ENCODE measurements at regions not wholly inside any gene's neighbourhood (a gene's known extent, or its start where the extent isn't known, plus 50 kb on each side); places are given as distances from the start of the nearest gene placed in this dataset.

GRCh38 chrX:40402831-40403533, 177.8 kb upstream of the ATP6AP2 start:
- TF ChIP-seq CTCF (IDR thresholded peaks at IDR 0.05) (no peak), POLR2A (IDR thresholded peaks at IDR 0.05) (no peak)
